H1 (cell line): ENCODE measurements at regions not wholly inside any gene's neighbourhood (a gene's known extent, or its start where the extent isn't known, plus 50 kb on each side); places are given as distances from the start of the nearest gene placed in this dataset.

ENCODE experiments used
- CTCF ChIA-PET: fragments of 300-600 bp; sonication (Branson Sonifier 250); formaldehyde crosslinking; loops from one replicate; lab custom pipeline; 2021; ENCODE audit not compliant: partially characterized antibody; lab: Charles Lee
- POLR2A ChIA-PET: fragments of 300-600 bp; sonication (Branson Sonifier 250); formaldehyde crosslinking; loops from one replicate; lab custom pipeline; 2021; ENCODE audit warnings: inconsistent platforms; ENCODE audit not compliant: partially characterized antibody; lab: Charles Lee
- DNase-seq, 2 experiments: peaks; one replicate each; pipeline versions ENCODE4 v3.0.0 to v3.0.0-alpha.2; 2010 to 2022; ENCODE audit warnings: low spot score in 2 of 2, low read depth in 1 of 2, mixed read lengths in 1 of 2
- FAIRE-seq: peaks from 2 replicates; lab custom pipeline; 2011; peaks lifted over from hg19 to GRCh38; lab: Jason Lieb, UNC
- H2AFZ ChIP-seq: 2 replicates; pipeline ENCODE4 v1.8.1; 2012; ENCODE audit warnings: low read length, inconsistent platforms
- H2AK5ac ChIP-seq: 2 replicates; pipeline ENCODE4 v1.6.1; 2013; ENCODE audit warnings: low read depth, low read length
- H2BK120ac ChIP-seq: replicated peaks from 2 replicates; pipeline ENCODE3; 2013; ENCODE audit warnings: low read depth, low read length, inconsistent platforms
- H2BK12ac ChIP-seq: 2 replicates; pipeline ENCODE4 v1.6.1; 2013; ENCODE audit warnings: low read depth, low read length
- H2BK15ac ChIP-seq: 2 replicates; pipeline ENCODE4 v1.6.1; 2013; ENCODE audit warnings: low read length
- H2BK20ac ChIP-seq: 2 replicates; pipeline ENCODE4 v1.6.1; 2013; ENCODE audit warnings: low read length
- H2BK5ac ChIP-seq: 2 replicates; pipeline ENCODE4 v1.6.1; 2013; ENCODE audit warnings: low read depth, low read length
- H3K14ac ChIP-seq: 2 replicates; pipeline ENCODE4 v1.6.1; 2013; ENCODE audit warnings: inconsistent platforms; ENCODE audit not compliant: insufficient read length
- H3K18ac ChIP-seq: 2 replicates; pipeline ENCODE4 v1.6.1; 2013; ENCODE audit warnings: low read length; ENCODE audit errors: extremely low read depth
- H3K23ac ChIP-seq: 2 replicates; pipeline ENCODE4 v1.6.1; 2013; ENCODE audit warnings: inconsistent platforms; ENCODE audit not compliant: insufficient read length
- H3K23me2 ChIP-seq: 2 replicates; pipeline ENCODE4 v1.6.1; 2013; ENCODE audit warnings: low read depth, low read length
- H3K27ac ChIP-seq: 2 replicates; pipeline ENCODE4 v1.6.1; 2011; ENCODE audit warnings: low read depth, low read length, inconsistent platforms
- H3K27me3 ChIP-seq, 4 experiments: replicated peaks in 1 of 4; 1 replicate in 1 of 4; 2 replicates in 3 of 4; pipeline versions ENCODE4 v1.6.1 to v1.8.1; 2011 to 2013; ENCODE audit warnings: low read length in 3 of 4, mild to moderate bottlenecking in 3 of 4, inconsistent platforms in 2 of 4, mixed read lengths in 2 of 4, moderate library complexity in 1 of 4; ENCODE audit not compliant: control insufficient read depth in 3 of 4, insufficient read depth in 3 of 4; ENCODE audit errors: extremely low read depth in 1 of 4
- H3K36me3 ChIP-seq, 4 experiments: 2 replicates each; pipeline versions ENCODE4 v1.6.1 to v1.8.1; 2011 to 2013; ENCODE audit warnings: mild to moderate bottlenecking in 4 of 4, low read length in 3 of 4, moderate library complexity in 2 of 4, control low read depth in 1 of 4, inconsistent platforms in 1 of 4; ENCODE audit not compliant: insufficient read depth in 4 of 4, control insufficient read depth in 2 of 4
- H3K4ac ChIP-seq: replicated peaks from 2 replicates; pipeline ENCODE3; 2013; ENCODE audit warnings: low read length, low read depth, mixed read lengths, inconsistent platforms; ENCODE audit not compliant: insufficient read length
- H3K4me1 ChIP-seq, 4 experiments: replicated peaks in 1 of 4; 1 replicate in 1 of 4; 2 replicates in 3 of 4; pipeline versions ENCODE4 v1.6.1 to v1.8.1; 2011 to 2013; ENCODE audit warnings: low read length in 3 of 4, inconsistent platforms in 2 of 4, mixed read lengths in 1 of 4; ENCODE audit not compliant: insufficient read depth in 4 of 4, control insufficient read depth in 3 of 4
- H3K4me2 ChIP-seq, 2 experiments: 2 replicates each; pipeline versions ENCODE4 v1.6.1 to v1.8.1; 2011 to 2013; ENCODE audit warnings: low read depth in 2 of 2, low read length in 2 of 2, control low read depth in 1 of 2, inconsistent platforms in 1 of 2, mild to moderate bottlenecking in 1 of 2; ENCODE audit not compliant: insufficient read depth in 1 of 2
- H3K4me3 ChIP-seq, 4 experiments: fragments of 200-600, 300-600 bp in 1 of 4; sonication (generic), shearing (Covaris generic), sonication (Bioruptor Twin) in 1 of 4; 2 replicates each; pipeline versions ENCODE4 v1.5.1 to v1.8.1; 2011 to 2016; ENCODE audit warnings: low read length in 4 of 4, low read depth in 3 of 4, control low read depth in 2 of 4, inconsistent platforms in 2 of 4, mild to moderate bottlenecking in 2 of 4, mixed read lengths in 1 of 4, moderate library complexity in 1 of 4; ENCODE audit not compliant: insufficient read depth in 2 of 4; ENCODE audit errors: extremely low read depth in 1 of 4
- H3K56ac ChIP-seq: replicated peaks from 2 replicates; pipeline ENCODE3; 2013; ENCODE audit warnings: low read depth, mild to moderate bottlenecking, mixed read lengths, low read length, inconsistent platforms; ENCODE audit not compliant: insufficient read length
- H3K79me1 ChIP-seq: 2 replicates; pipeline ENCODE4 v1.6.1; 2013; ENCODE audit warnings: low read depth, low read length, control low read depth
- H3K79me2 ChIP-seq, 2 experiments: 2 replicates each; pipeline versions ENCODE4 v1.6.1 to v1.8.1; 2012 to 2013; ENCODE audit warnings: low read length in 2 of 2, mild to moderate bottlenecking in 2 of 2, inconsistent platforms in 1 of 2; ENCODE audit not compliant: insufficient read depth in 2 of 2, control insufficient read depth in 1 of 2
- H3K9ac ChIP-seq, 4 experiments: replicated peaks in 1 of 4; 1 replicate in 1 of 4; 2 replicates in 3 of 4; pipeline versions ENCODE4 v1.6.1 to v1.8.1; 2011 to 2013; ENCODE audit warnings: low read depth in 3 of 4, low read length in 3 of 4, control low read depth in 2 of 4, mild to moderate bottlenecking in 2 of 4, moderate library complexity in 2 of 4, inconsistent platforms in 1 of 4; ENCODE audit errors: extremely low read depth in 1 of 4
- H3K9me3 ChIP-seq, 2 experiments: 2 replicates each; pipeline versions ENCODE4 v1.6.1 to v1.8.1; 2012 to 2013; ENCODE audit warnings: mild to moderate bottlenecking in 2 of 2, moderate library complexity in 2 of 2, control low read depth in 1 of 2, inconsistent platforms in 1 of 2, low read depth in 1 of 2, low read length in 1 of 2, mixed read lengths in 1 of 2; ENCODE audit not compliant: insufficient read depth in 2 of 2
- H4K20me1 ChIP-seq, 2 experiments: replicated peaks in 1 of 2; 2 replicates each; pipeline versions ENCODE3 to v1.8.1; 2011 to 2013; ENCODE audit warnings: inconsistent platforms in 2 of 2, low read length in 2 of 2, mild to moderate bottlenecking in 1 of 2; ENCODE audit not compliant: insufficient read depth in 2 of 2, control insufficient read depth in 1 of 2
- H4K5ac ChIP-seq: 2 replicates; pipeline ENCODE4 v1.6.1; 2013; ENCODE audit warnings: low read length, low read depth, mixed read lengths, inconsistent platforms; ENCODE audit not compliant: insufficient read length
- H4K8ac ChIP-seq: 2 replicates; pipeline ENCODE4 v1.8.0; 2013; ENCODE audit warnings: mild to moderate bottlenecking, moderate library complexity, low read length, inconsistent platforms; ENCODE audit not compliant: insufficient read depth; ENCODE audit errors: extremely low read depth
- H4K91ac ChIP-seq: replicated peaks from 2 replicates; pipeline ENCODE3; 2013; ENCODE audit warnings: low read length, mixed read lengths, inconsistent platforms; ENCODE audit not compliant: insufficient read length
- CHD1 ChIP-seq: IDR thresholded peaks from 2 replicates; pipeline ENCODE4 v1.6.1; 2012; ENCODE audit warnings: low read depth, low read length, improper control_type of control experiment
- GTF2F1 ChIP-seq: IDR thresholded peaks from 2 replicates; pipeline ENCODE4 v1.6.1; 2012; ENCODE audit warnings: low read depth, low read length, improper control_type of control experiment, borderline replicate concordance
- KDM4A ChIP-seq: IDR thresholded peaks from one replicate; pipeline ENCODE4 v1.7.1; 2012; ENCODE audit warnings: low read depth, mild to moderate bottlenecking, moderate library complexity, low read length, inconsistent platforms; ENCODE audit not compliant: severe bottlenecking
- SP1 ChIP-seq: IDR thresholded peaks from 2 replicates; pipeline ENCODE4 v1.6.1; 2011; ENCODE audit warnings: low read depth, low read length
- WGBS, 2 experiments: shearing (Covaris generic) in 1 of 2; methylation state at CpG; one replicate each; pipeline versions ENCODE4 v1.1.6 to v1.1.7; 2013 to 2015; ENCODE audit warnings: low lambda C conversion rate in 2 of 2, mixed read lengths in 2 of 2, inconsistent platforms in 1 of 2, low coverage in 1 of 2, missing lambda C conversion rate in 1 of 2; ENCODE audit not compliant: insufficient replicate concordance in 2 of 2, insufficient coverage in 1 of 2, insufficient read length in 1 of 2; ENCODE audit errors: extremely low coverage in 1 of 2, missing lambda C conversion rate in 1 of 2; 5-methylcytosine and 5-hydroxymethylcytosine counted together
- TF ChIP-seq, protein P1 (sequence below): IDR thresholded peaks from 2 replicates; pipeline ENCODE4 v1.6.1; 2011; ENCODE audit warnings: low read depth, mild to moderate bottlenecking, low read length; ENCODE audit not compliant: insufficient read depth
- TF ChIP-seq, protein P2 (sequence below), 3 experiments: IDR thresholded peaks; 1 replicate in 2 of 3; 2 replicates in 1 of 3; pipeline versions ENCODE4 v1.5.1 to v1.6.1; 2011; ENCODE audit warnings: low read length in 3 of 3, mild to moderate bottlenecking in 3 of 3, inconsistent platforms in 2 of 3, low read depth in 1 of 3, moderate library complexity in 1 of 3; ENCODE audit not compliant: insufficient read depth in 1 of 3; ENCODE audit errors: control extremely low read depth in 1 of 3

DNA sequence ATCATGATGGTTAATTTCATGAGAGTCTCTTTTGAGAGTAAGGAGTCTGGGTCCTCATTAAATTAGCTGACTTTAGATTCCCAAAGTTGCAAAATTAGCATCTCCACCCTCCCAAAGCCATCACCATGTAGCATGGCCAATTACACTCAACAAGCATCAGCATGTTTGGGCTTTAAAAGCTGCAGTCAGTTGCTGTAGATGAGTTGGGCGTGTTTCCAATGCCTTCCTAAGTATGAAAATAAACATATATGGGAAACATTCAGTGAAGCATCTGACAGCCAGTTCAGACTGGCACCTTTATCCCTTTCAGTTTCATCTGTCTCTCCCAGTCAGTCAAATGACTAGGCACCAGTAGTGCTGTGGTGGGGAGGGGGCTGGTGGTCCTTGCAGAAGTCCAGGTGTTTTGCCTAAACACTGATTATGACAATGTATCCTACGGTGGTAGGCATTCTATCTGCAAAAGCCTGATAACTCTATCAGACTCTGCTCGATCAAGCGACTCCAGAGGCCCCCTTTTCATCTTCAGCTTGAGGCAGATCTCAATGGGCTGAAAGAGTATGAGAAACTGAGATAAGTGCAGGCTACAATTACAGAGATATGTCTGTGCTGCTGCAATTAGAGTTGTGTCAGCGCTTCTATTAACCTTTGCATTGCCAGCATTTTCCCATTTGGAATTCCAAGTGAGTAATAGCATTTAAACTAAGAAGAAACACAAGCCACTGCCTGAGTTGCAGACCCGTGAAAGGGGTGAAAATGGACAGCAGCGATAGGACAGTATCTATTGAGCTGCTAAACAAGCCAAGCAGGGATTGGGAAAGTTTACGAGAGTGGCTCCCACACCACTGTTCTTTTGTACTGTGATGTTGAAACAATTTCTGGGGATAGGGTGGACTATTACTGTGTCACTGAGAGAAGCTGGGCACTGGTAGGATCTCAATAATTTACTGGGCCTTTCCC is 67.3 kb upstream of the SPOPL start:
- Histone ChIP-seq H2AK5ac (no peak overlapping the region), H3K56ac (no peak overlapping the region), H3K79me1 (no peaks in the 10 kb centered on the region), H3K4me3 (no peak overlapping the region), H3K23me2 (no peaks in the 10 kb centered on the region), H4K91ac (no peak overlapping the region), H3K14ac (no peak overlapping the region), H2AFZ (no peak overlapping the region), H4K8ac (no peak overlapping the region), H3K79me2 (no peaks in the 10 kb centered on the region), H3K36me3 (no peaks in the 10 kb centered on the region), H2BK12ac (no peak overlapping the region), H3K9me3 (no peaks in the 10 kb centered on the region), H3K4ac (no peak overlapping the region), H3K4me2 (no peak overlapping the region), H3K23ac (no peak overlapping the region), H3K27me3 (no peaks in the 10 kb centered on the region), H3K9ac (no peak overlapping the region), H2BK5ac (no peak overlapping the region), H4K5ac (no peak overlapping the region), H3K27ac (no peak overlapping the region), H2BK20ac (no peak overlapping the region), H3K4me1 (no peaks in the 10 kb centered on the region), H3K18ac (no peak overlapping the region), H4K20me1 (no peaks in the 10 kb centered on the region), H2BK120ac (no peak overlapping the region), H2BK15ac (no peak overlapping the region)
- POLR2A ChIA-PET: no interaction called here
- no peak for FAIRE-seq
- no peak for DNase-seq
- TF ChIP-seq GTF2F1 (no peak), KDM4A (no peak), SP1 (no peak), CHD1 (no peak)
- TF ChIP-seq, protein P1, sequence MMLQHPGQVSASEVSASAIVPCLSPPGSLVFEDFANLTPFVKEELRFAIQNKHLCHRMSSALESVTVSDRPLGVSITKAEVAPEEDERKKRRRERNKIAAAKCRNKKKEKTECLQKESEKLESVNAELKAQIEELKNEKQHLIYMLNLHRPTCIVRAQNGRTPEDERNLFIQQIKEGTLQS: no peak
- TF ChIP-seq, protein P2, sequence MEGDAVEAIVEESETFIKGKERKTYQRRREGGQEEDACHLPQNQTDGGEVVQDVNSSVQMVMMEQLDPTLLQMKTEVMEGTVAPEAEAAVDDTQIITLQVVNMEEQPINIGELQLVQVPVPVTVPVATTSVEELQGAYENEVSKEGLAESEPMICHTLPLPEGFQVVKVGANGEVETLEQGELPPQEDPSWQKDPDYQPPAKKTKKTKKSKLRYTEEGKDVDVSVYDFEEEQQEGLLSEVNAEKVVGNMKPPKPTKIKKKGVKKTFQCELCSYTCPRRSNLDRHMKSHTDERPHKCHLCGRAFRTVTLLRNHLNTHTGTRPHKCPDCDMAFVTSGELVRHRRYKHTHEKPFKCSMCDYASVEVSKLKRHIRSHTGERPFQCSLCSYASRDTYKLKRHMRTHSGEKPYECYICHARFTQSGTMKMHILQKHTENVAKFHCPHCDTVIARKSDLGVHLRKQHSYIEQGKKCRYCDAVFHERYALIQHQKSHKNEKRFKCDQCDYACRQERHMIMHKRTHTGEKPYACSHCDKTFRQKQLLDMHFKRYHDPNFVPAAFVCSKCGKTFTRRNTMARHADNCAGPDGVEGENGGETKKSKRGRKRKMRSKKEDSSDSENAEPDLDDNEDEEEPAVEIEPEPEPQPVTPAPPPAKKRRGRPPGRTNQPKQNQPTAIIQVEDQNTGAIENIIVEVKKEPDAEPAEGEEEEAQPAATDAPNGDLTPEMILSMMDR (IDR thresholded peaks at IDR 0.05; ENCODE audit: control extremely low read depth in 1 of 3, insufficient read depth in 1 of 3, low read depth in 1 of 3, low read length in 3 of 3): no peak
- 95% methylated on average over 8 of the region's 8 CpGs; no CpG with 5 or more reads in 1 of the 2 experiments for WGBS, 2 experiments
- CTCF ChIA-PET: no interaction called here
